ENCODE measurements at regions not wholly inside any gene's neighbourhood (a gene's known extent, or its start where the extent isn't known, plus 50 kb on each side); places are given as distances from the start of the nearest gene placed in this dataset.
"Not testable (repeated sequence)": the region's sequence is repeated elsewhere in the genome, so short reads cannot be mapped to it uniquely, and the experiment has no call there.

DNA sequence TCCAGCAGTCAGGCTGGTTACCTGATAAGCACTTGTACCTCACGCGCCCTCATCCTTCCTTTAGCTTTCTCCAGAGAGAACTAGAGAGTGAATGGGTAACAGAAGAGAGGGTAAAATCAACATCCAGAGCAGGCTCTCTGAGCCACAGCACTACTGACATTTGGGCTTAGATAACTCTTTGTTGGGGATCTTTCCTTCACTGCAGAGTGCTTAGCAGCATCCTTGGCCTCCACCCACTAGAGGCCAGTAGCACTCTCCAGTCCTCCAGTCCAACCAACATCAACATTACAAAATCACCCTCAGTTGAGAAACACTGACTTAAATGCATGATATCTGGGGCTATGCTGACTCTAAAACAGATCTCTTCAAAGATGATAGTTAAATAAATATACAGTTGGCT is 220.7 kb downstream of the TACR3 start:
- in situ Hi-C loops (cut with HindIII; ENCODE audit: low sequenced_read_pairs): no loop called here
- no peak for DNase-seq (ENCODE audit: low read depth)
- TF ChIP-seq, protein P1, sequence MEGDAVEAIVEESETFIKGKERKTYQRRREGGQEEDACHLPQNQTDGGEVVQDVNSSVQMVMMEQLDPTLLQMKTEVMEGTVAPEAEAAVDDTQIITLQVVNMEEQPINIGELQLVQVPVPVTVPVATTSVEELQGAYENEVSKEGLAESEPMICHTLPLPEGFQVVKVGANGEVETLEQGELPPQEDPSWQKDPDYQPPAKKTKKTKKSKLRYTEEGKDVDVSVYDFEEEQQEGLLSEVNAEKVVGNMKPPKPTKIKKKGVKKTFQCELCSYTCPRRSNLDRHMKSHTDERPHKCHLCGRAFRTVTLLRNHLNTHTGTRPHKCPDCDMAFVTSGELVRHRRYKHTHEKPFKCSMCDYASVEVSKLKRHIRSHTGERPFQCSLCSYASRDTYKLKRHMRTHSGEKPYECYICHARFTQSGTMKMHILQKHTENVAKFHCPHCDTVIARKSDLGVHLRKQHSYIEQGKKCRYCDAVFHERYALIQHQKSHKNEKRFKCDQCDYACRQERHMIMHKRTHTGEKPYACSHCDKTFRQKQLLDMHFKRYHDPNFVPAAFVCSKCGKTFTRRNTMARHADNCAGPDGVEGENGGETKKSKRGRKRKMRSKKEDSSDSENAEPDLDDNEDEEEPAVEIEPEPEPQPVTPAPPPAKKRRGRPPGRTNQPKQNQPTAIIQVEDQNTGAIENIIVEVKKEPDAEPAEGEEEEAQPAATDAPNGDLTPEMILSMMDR (IDR thresholded peaks at IDR 0.05; ENCODE audit: low read depth, low read length, missing control alignments): no peak
- H3K4me3 ChIP-seq (ENCODE audit: low read depth, low read length): no peak overlapping the region

- H3K4me3 ChIP-seq (ENCODE audit: low read depth, low read length): no peak overlapping the region
- peak; percentile 1 for DNase-seq (ENCODE audit: low read depth)
- TF ChIP-seq, protein P1 (IDR thresholded peaks at IDR 0.05; ENCODE audit: low read depth, low read length, missing control alignments): no peak
- in situ Hi-C loops (cut with HindIII; ENCODE audit: low sequenced_read_pairs): no loop called here
These were observed 221.4 kb downstream of the TACR3 start for GRCh38 chr4:103498161-103499070.

DNA sequence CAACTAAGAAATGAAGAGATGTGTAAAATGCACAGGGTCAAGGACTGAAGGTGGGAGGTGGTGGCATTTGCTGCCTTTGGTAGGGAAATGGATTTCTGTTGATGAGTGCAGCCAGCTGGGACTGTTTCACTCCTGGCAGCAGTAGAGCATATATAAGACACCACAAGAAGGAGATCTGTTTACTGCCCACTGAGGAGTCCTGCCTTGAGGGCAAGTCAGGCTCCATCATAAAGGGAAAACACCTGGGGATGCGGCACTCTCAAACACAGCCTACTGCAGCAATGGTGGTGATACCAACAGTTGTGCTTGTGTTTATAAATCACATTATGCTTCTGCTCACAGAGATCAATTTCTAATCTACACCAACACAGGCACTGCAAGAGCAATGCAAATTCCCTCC is 222.1 kb downstream of the TACR3 start:
- no peak overlapping the region for H3K4me3 ChIP-seq (ENCODE audit: low read depth, low read length)
- no peak for DNase-seq (ENCODE audit: low read depth)
- in situ Hi-C loops (cut with HindIII; ENCODE audit: low sequenced_read_pairs): no loop called here
- TF ChIP-seq, protein P1 (IDR thresholded peaks at IDR 0.05; ENCODE audit: low read depth, low read length, missing control alignments): no peak

GRCh38 chr4:103496800-103497199 is 223.0 kb downstream of the TACR3 start:
- TF ChIP-seq, protein P1 (IDR thresholded peaks at IDR 0.05; ENCODE audit: low read depth, low read length, missing control alignments): no peak
- no peak for DNase-seq (ENCODE audit: low read depth)
- in situ Hi-C loops (cut with HindIII; ENCODE audit: low sequenced_read_pairs): no loop called here
- H3K4me3 ChIP-seq (ENCODE audit: low read depth, low read length): no peak overlapping the region

- no peak for DNase-seq (ENCODE audit: low read depth)
- H3K4me3 ChIP-seq (ENCODE audit: low read depth, low read length): no peak overlapping the region
These were observed 226.2 kb downstream of the TACR3 start for GRCh38 chr4:103493450-103494159.

GRCh38 chr4:103485296-103485695 is 234.5 kb downstream of the TACR3 start:
- in situ Hi-C loops (cut with HindIII; ENCODE audit: low sequenced_read_pairs); H3K4me3 ChIP-seq (ENCODE audit: low read depth, low read length); DNase-seq (ENCODE audit: low read depth): not testable (repeated sequence)

More at GRCh38 chr4:103493450-103494159, 226.2 kb downstream of the TACR3 start:
- in situ Hi-C loops (cut with HindIII; ENCODE audit: low sequenced_read_pairs): no loop called here
- TF ChIP-seq, protein P1 (IDR thresholded peaks at IDR 0.05; ENCODE audit: low read depth, low read length, missing control alignments): no peak

- DNase-seq (ENCODE audit: low read depth): no peak
- TF ChIP-seq, protein P1 (IDR thresholded peaks at IDR 0.05; ENCODE audit: low read depth, low read length, missing control alignments): no peak
- in situ Hi-C loops (cut with HindIII; ENCODE audit: low sequenced_read_pairs): no loop called here
These were observed 235.3 kb downstream of the TACR3 start for GRCh38 chr4:103484521-103484920.

More at GRCh38 chr4:103484521-103484920, 235.3 kb downstream of the TACR3 start:
- H3K4me3 ChIP-seq (ENCODE audit: low read depth, low read length): no peak overlapping the region

All from astrocyte of the cerebellum (primary cell).